Sigmoid colon (tissue), 3 donors: ENCODE measurements at regions not wholly inside any gene's neighbourhood (a gene's known extent, or its start where the extent isn't known, plus 50 kb on each side); places are given as distances from the start of the nearest gene placed in this dataset.

Source experiments
- POLR2A ChIP-seq, 2 donors: fragments of 450-650 bp; IDR thresholded peaks; one replicate each; pipeline ENCODE4 v1.6.1; 2016; ENCODE audit warnings: antibody characterized with exemption in 2 of 2, mild to moderate bottlenecking in 2 of 2, moderate library complexity in 2 of 2
- TF ChIP-seq, protein P1 (sequence below), 4 experiments: fragments of 450-650 bp in 3 of 4; fragments of 200-600 bp in 1 of 4; IDR thresholded peaks; one replicate each; pipeline ENCODE4 v1.5.1; 2016 to 2019; ENCODE audit warnings: antibody characterized with exemption in 4 of 4, mild to moderate bottlenecking in 3 of 4, moderate library complexity in 2 of 4

DNA sequence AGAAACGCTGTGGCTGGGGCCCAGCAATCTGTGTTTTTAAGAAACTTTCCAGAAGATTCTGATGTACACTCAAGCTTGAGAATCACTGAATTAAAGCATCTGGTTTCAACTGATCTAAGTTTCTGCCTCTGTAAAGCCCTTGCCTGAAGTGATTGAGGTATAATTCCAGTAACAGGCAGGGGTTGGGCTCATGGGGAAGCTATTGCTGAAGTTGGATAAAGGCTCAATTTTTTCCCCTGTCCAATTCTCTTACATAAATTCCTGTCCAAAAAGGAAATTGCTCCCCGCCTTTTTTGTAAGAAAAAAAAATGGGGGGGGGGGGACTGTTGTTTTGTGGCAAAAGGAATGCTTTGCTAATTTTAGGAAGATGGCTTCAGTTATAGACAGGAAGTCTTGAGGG is 337.4 kb downstream of the NUAK1 start:
- no peak for TF ChIP-seq POLR2A (IDR thresholded peaks at IDR 0.05)
- TF ChIP-seq, protein P1, sequence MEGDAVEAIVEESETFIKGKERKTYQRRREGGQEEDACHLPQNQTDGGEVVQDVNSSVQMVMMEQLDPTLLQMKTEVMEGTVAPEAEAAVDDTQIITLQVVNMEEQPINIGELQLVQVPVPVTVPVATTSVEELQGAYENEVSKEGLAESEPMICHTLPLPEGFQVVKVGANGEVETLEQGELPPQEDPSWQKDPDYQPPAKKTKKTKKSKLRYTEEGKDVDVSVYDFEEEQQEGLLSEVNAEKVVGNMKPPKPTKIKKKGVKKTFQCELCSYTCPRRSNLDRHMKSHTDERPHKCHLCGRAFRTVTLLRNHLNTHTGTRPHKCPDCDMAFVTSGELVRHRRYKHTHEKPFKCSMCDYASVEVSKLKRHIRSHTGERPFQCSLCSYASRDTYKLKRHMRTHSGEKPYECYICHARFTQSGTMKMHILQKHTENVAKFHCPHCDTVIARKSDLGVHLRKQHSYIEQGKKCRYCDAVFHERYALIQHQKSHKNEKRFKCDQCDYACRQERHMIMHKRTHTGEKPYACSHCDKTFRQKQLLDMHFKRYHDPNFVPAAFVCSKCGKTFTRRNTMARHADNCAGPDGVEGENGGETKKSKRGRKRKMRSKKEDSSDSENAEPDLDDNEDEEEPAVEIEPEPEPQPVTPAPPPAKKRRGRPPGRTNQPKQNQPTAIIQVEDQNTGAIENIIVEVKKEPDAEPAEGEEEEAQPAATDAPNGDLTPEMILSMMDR (IDR thresholded peaks at IDR 0.05), result no peak
